B cell (primary cell): ENCODE measurements at regions not wholly inside any gene's neighbourhood (a gene's known extent, or its start where the extent isn't known, plus 50 kb on each side); places are given as distances from the start of the nearest gene placed in this dataset.

Experiments used
- ATAC-seq: fragments of 200-7000 bp; cut with Tn5 transposase; one replicate; pipeline ENCODE4 v1.10.0; 2021; ENCODE audit warnings: low read depth, mild to moderate bottlenecking, moderate number of reproducible peaks, moderate library complexity
- CTCF ChIA-PET: fragments of 350-600 bp; sonication (Branson Sonifier 250); formaldehyde crosslinking; loops from one replicate; lab custom pipeline; 2021; ENCODE audit warnings: antibody characterized with exemption, inconsistent platforms; lab: Charles Lee
- POLR2A ChIA-PET: fragments of 350-600 bp; sonication (Branson Sonifier 250); formaldehyde crosslinking; loops from one replicate; lab custom pipeline; 2021; ENCODE audit warnings: antibody characterized with exemption; lab: Charles Lee
- DNase-seq: peaks from one replicate; pipeline ENCODE4 v3.0.0; 2013
- H2AFZ ChIP-seq: 2 replicates; pipeline ENCODE4 v1.6.1; 2012; ENCODE audit warnings: mild to moderate bottlenecking, low read depth, low read length; ENCODE audit not compliant: insufficient read depth, poor library complexity, severe bottlenecking
- H3K27ac ChIP-seq, 2 donors: 1 replicate in 1 of 2; 2 replicates in 1 of 2; pipeline ENCODE4 v1.5.1; 2012 to 2013; ENCODE audit warnings: low read length in 2 of 2, mild to moderate bottlenecking in 2 of 2, moderate library complexity in 1 of 2
- H3K27me3 ChIP-seq, 4 experiments: fragments of 200-600 bp in 1 of 4; sonication (generic) in 1 of 4; replicated peaks in 1 of 4; 1 replicate in 2 of 4; 2 replicates in 2 of 4; pipeline versions ENCODE4 v1.6.1 to v1.7.0; 2013 to 2016; ENCODE audit warnings: low read length in 3 of 4, mild to moderate bottlenecking in 2 of 4, mixed read lengths in 1 of 4, moderate library complexity in 1 of 4; ENCODE audit not compliant: insufficient read depth in 4 of 4, control insufficient read depth in 3 of 4; ENCODE audit errors: control extremely low read depth in 1 of 4
- H3K36me3 ChIP-seq, 2 experiments: replicated peaks in 1 of 2; 1 replicate in 1 of 2; 2 replicates in 1 of 2; pipeline versions ENCODE4 v1.6.1 to v1.7.1; 2013; ENCODE audit warnings: low read length in 1 of 2; ENCODE audit not compliant: insufficient read depth in 2 of 2, control insufficient read depth in 1 of 2; ENCODE audit errors: control extremely low read depth in 1 of 2, extremely low read depth in 1 of 2
- H3K4me1 ChIP-seq, 2 donors: fragments of 200-600 bp in 1 of 2; sonication (generic) in 1 of 2; 1 replicate in 1 of 2; 2 replicates in 1 of 2; pipeline versions ENCODE4 v1.5.1 to v1.6.1; 2013 to 2017; ENCODE audit warnings: low read length in 2 of 2; ENCODE audit not compliant: control insufficient read depth in 2 of 2, insufficient read depth in 2 of 2
- H3K4me2 ChIP-seq: replicated peaks from 2 replicates; pipeline ENCODE3; 2012; ENCODE audit warnings: mild to moderate bottlenecking, low read depth, low read length; ENCODE audit not compliant: poor library complexity, severe bottlenecking
- H3K4me3 ChIP-seq, 5 experiments: fragments of 200-600 bp in 1 of 5; sonication (generic) in 1 of 5; 1 replicate in 3 of 5; 2 replicates in 2 of 5; pipeline versions ENCODE4 v1.5.1 to v1.7.0; 2011 to 2016; ENCODE audit warnings: low read length in 4 of 5, mild to moderate bottlenecking in 4 of 5, low read depth in 2 of 5, control low read depth in 1 of 5, moderate library complexity in 1 of 5; ENCODE audit not compliant: insufficient read depth in 1 of 5; ENCODE audit errors: control extremely low read depth in 1 of 5, extremely low read depth in 1 of 5
- H3K79me2 ChIP-seq: fragments of 200-600 bp; sonication (generic); one replicate; pipeline ENCODE4 v1.6.0; 2016; ENCODE audit warnings: low read length; ENCODE audit not compliant: control insufficient read depth, insufficient read depth
- H3K9ac ChIP-seq: fragments of 200-600 bp; sonication (generic); 2 replicates; pipeline ENCODE4 v1.6.1; 2017; ENCODE audit warnings: mild to moderate bottlenecking, low read length, moderate library complexity
- H3K9me3 ChIP-seq, 3 donors: one replicate each; pipeline versions ENCODE4 v1.6.1 to v1.7.1; 2013; ENCODE audit warnings: low read length in 2 of 3; ENCODE audit not compliant: control insufficient read depth in 2 of 3, insufficient read depth in 1 of 3; ENCODE audit errors: control extremely low read depth in 1 of 3
- H4K20me1 ChIP-seq: 2 replicates; pipeline ENCODE4 v1.6.0; 2012; ENCODE audit warnings: mild to moderate bottlenecking, low read length; ENCODE audit not compliant: insufficient read depth, control insufficient read depth, poor library complexity, severe bottlenecking
- H3K27ac Mint-ChIP-seq: one replicate; pipeline ENCODE4 v1.8.0; 2021; ENCODE audit warnings: mixed read lengths
- H3K27me3 Mint-ChIP-seq: one replicate; pipeline ENCODE4 v1.8.0; 2021; ENCODE audit warnings: mixed read lengths
- H3K4me1 Mint-ChIP-seq: one replicate; pipeline ENCODE4 v1.8.0; 2021; ENCODE audit warnings: mixed read lengths
- H3K4me3 Mint-ChIP-seq: one replicate; pipeline ENCODE4 v1.8.0; 2021; ENCODE audit warnings: mixed read lengths
- H3K9me3 Mint-ChIP-seq: one replicate; pipeline ENCODE4 v1.8.0; 2022; ENCODE audit warnings: mixed read lengths; ENCODE audit not compliant: insufficient read depth
- EZH2 ChIP-seq: IDR thresholded peaks from 2 replicates; pipeline ENCODE4 v1.6.1; 2012; ENCODE audit warnings: borderline replicate concordance, low read depth, mild to moderate bottlenecking, moderate library complexity, low read length; ENCODE audit not compliant: insufficient read depth, poor library complexity, severe bottlenecking
- WGBS: methylation state at CpG from one replicate; pipeline ENCODE4 v1.1.5; 2013; ENCODE audit warnings: missing lambda C conversion rate; ENCODE audit not compliant: insufficient coverage; 5-methylcytosine and 5-hydroxymethylcytosine counted together
- intact Hi-C: fragments of 100-400 bp; cut with micrococcal nuclease; formaldehyde crosslinking; loops from one replicate; pipeline ENCODE4 v1.10.0; 2022
- TF ChIP-seq, protein P1 (sequence below): fragments of 200-600 bp; IDR thresholded peaks from one replicate; pipeline ENCODE4 v1.8.0; 2022; ENCODE audit warnings: antibody characterized with exemption, mild to moderate bottlenecking

DNA sequence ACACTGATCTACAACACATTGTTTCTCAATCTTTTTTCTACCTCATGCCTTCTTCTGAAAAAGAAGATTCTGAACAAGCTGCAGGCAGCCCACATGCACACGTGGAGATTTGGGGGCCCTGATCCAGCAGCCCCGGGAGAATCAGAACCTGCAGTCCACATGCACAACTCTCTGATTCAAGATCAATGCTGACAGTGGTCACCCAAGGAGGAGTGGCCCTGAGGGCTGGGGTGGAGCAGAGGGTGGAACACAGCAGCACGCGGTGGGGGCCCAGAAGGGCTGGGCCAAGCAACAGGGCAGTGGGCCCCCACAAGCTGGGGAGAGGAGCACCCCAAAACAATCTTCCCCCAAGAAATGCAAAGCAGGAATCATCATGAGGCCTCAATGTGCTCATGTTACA lies 202.1 kb upstream of the NSMCE3 start:
- Histone ChIP-seq H3K9me3 (peaks cover 0 to 15% (median 0%) of the 10 kb centered on the region in 3 donors), H4K20me1 (no peaks in the 10 kb centered on the region), H3K27me3 (no peaks in the 10 kb centered on the region), H3K9ac (no peak overlapping the region), H3K79me2 (no peaks in the 10 kb centered on the region), H3K4me3 (no peak overlapping the region), H3K27ac (no peak overlapping the region), H2AFZ (no peak overlapping the region), H3K4me1 (no peaks in the 10 kb centered on the region), H3K4me2 (no peak overlapping the region), H3K36me3 (no peaks in the 10 kb centered on the region)
- Mint-ChIP-seq H3K27me3 (no peaks in the 10 kb centered on the region), H3K4me1 (no peaks in the 10 kb centered on the region), H3K27ac (no peak overlapping the region), H3K9me3 (no peaks in the 10 kb centered on the region), H3K4me3 (no peak overlapping the region)
- TF ChIP-seq EZH2, result no peak
- TF ChIP-seq, protein P1, sequence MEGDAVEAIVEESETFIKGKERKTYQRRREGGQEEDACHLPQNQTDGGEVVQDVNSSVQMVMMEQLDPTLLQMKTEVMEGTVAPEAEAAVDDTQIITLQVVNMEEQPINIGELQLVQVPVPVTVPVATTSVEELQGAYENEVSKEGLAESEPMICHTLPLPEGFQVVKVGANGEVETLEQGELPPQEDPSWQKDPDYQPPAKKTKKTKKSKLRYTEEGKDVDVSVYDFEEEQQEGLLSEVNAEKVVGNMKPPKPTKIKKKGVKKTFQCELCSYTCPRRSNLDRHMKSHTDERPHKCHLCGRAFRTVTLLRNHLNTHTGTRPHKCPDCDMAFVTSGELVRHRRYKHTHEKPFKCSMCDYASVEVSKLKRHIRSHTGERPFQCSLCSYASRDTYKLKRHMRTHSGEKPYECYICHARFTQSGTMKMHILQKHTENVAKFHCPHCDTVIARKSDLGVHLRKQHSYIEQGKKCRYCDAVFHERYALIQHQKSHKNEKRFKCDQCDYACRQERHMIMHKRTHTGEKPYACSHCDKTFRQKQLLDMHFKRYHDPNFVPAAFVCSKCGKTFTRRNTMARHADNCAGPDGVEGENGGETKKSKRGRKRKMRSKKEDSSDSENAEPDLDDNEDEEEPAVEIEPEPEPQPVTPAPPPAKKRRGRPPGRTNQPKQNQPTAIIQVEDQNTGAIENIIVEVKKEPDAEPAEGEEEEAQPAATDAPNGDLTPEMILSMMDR, result no peak
- CTCF ChIA-PET, result interaction anchor here (0.6 kb wide), 1 partner anchor 33 kb away, joined by 3 read pairs; no protein-coding TSS in a partner anchor
- 82% methylated on average over 4 of the region's 4 CpGs for WGBS
- intact Hi-C loops, result no loop called here
- ATAC-seq (no peak), DNase-seq (no peak)
- POLR2A ChIA-PET, result no interaction called here

DNA sequence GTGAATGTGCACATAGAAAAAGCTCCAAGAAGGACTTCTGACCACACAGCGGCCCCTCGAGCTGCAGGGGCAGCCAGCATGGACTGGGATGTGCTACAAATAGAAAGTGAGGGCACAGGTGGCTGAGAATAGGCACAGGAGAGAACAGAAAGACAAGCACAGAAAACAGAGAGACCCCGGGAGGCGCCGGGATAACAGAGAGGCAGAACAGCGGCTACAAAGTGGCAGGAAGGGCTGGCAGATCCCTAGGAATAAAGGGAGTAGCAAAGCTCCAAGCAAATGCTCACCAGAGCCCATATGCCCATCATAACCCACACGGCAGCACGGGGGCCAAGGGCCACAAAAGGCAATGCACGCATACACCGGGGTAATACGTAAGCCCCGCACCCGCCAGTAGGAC lies 201.7 kb upstream of the NSMCE3 start:
- Mint-ChIP-seq H3K9me3 (no peaks in the 10 kb centered on the region), H3K4me1 (no peaks in the 10 kb centered on the region), H3K4me3 (no peak overlapping the region), H3K27ac (no peak overlapping the region), H3K27me3 (no peaks in the 10 kb centered on the region)
- WGBS, result 94% methylated on average over 13 of the region's 13 CpGs
- no peak for ATAC-seq
- Histone ChIP-seq H3K9me3 (peaks cover 0 to 14% (median 0%) of the 10 kb centered on the region in 3 donors), H4K20me1 (no peaks in the 10 kb centered on the region), H3K79me2 (no peaks in the 10 kb centered on the region), H3K27ac (no peak overlapping the region), H3K4me3 (no peak overlapping the region), H3K4me2 (no peak overlapping the region), H3K27me3 (no peaks in the 10 kb centered on the region), H3K4me1 (no peaks in the 10 kb centered on the region), H2AFZ (no peak overlapping the region), H3K9ac (no peak overlapping the region), H3K36me3 (no peaks in the 10 kb centered on the region)
- no peak for DNase-seq
- intact Hi-C loops, result no loop called here
- ChIA-PET CTCF (no interaction called here), POLR2A (no interaction called here)
- TF ChIP-seq, protein P1, result no peak
- no peak for TF ChIP-seq EZH2
